CD14-positive monocyte (primary cell): ENCODE measurements at regions not wholly inside any gene's neighbourhood (a gene's known extent, or its start where the extent isn't known, plus 50 kb on each side); places are given as distances from the start of the nearest gene placed in this dataset.
A peak's percentile ranks its signal among the peaks of the same experiment; 100 is the strongest.

Experiments used
- DNase-seq, 3 donors: peaks; one replicate each; pipeline ENCODE4 v3.0.0-alpha.2; 2011 to 2022
- H2AFZ ChIP-seq: 2 replicates; pipeline ENCODE4 v1.6.0; 2012; ENCODE audit warnings: mild to moderate bottlenecking, low read depth, low read length, inconsistent platforms; ENCODE audit not compliant: insufficient read depth, poor library complexity, severe bottlenecking
- H3K27ac ChIP-seq, 2 donors: 1 replicate in 1 of 2; 2 replicates in 1 of 2; pipeline ENCODE4 v1.5.1; 2012 to 2013; ENCODE audit warnings: low read length in 2 of 2, control low read depth in 1 of 2, inconsistent platforms in 1 of 2, low read depth in 1 of 2, mild to moderate bottlenecking in 1 of 2
- H3K27me3 ChIP-seq, 2 donors: one replicate each; pipeline versions ENCODE4 v1.6.0 to v1.6.1; 2011 to 2013; ENCODE audit warnings: low read length in 2 of 2; ENCODE audit not compliant: control insufficient read depth in 2 of 2, insufficient read depth in 2 of 2
- H3K36me3 ChIP-seq, 2 donors: replicated peaks in 1 of 2; 1 replicate in 1 of 2; 2 replicates in 1 of 2; pipeline versions ENCODE4 v1.5.1 to v1.6.1; 2012 to 2013; ENCODE audit warnings: low read length in 2 of 2, control low read depth in 1 of 2, inconsistent platforms in 1 of 2, mild to moderate bottlenecking in 1 of 2; ENCODE audit not compliant: insufficient read depth in 2 of 2, control insufficient read depth in 1 of 2
- H3K4me1 ChIP-seq, 2 donors: 1 replicate in 1 of 2; 2 replicates in 1 of 2; pipeline versions ENCODE4 v1.5.1 to v1.6.1; 2012 to 2013; ENCODE audit warnings: low read length in 2 of 2, control low read depth in 1 of 2, inconsistent platforms in 1 of 2, mild to moderate bottlenecking in 1 of 2, moderate library complexity in 1 of 2; ENCODE audit not compliant: insufficient read depth in 2 of 2, control insufficient read depth in 1 of 2
- H3K4me2 ChIP-seq: replicated peaks from 2 replicates; pipeline ENCODE3; 2012; ENCODE audit warnings: low read length, moderate library complexity, mild to moderate bottlenecking; ENCODE audit not compliant: poor library complexity, severe bottlenecking; ENCODE audit errors: extremely low read depth
- H3K4me3 ChIP-seq, 3 experiments: fragments of 200-600 bp in 1 of 3; sonication (generic) in 1 of 3; replicated peaks in 1 of 3; 1 replicate in 2 of 3; 2 replicates in 1 of 3; pipeline ENCODE4 v1.5.1; 2011 to 2013; ENCODE audit warnings: low read length in 3 of 3, mild to moderate bottlenecking in 3 of 3, control low read depth in 2 of 3, low read depth in 2 of 3, inconsistent platforms in 1 of 3, moderate library complexity in 1 of 3
- H3K79me2 ChIP-seq: 2 replicates; pipeline ENCODE4 v1.6.0; 2012; ENCODE audit warnings: mild to moderate bottlenecking, control low read depth, inconsistent platforms, low read length, moderate library complexity; ENCODE audit not compliant: insufficient read depth
- H3K9ac ChIP-seq: 2 replicates; pipeline ENCODE4 v1.6.0; 2017; ENCODE audit warnings: low read length, mild to moderate bottlenecking; ENCODE audit not compliant: insufficient read depth, poor library complexity, severe bottlenecking
- H3K9me3 ChIP-seq, 2 donors: replicated peaks in 1 of 2; 1 replicate in 1 of 2; 2 replicates in 1 of 2; pipeline versions ENCODE4 v1.5.1 to v1.6.1; 2012 to 2013; ENCODE audit warnings: low read length in 2 of 2, control low read depth in 1 of 2; ENCODE audit not compliant: control insufficient read depth in 1 of 2, insufficient read depth in 1 of 2
- H4K20me1 ChIP-seq: 2 replicates; pipeline ENCODE4 v1.6.0; 2012; ENCODE audit warnings: mild to moderate bottlenecking, low read length, control low read depth, moderate library complexity; ENCODE audit not compliant: insufficient read depth
- H3K27ac Mint-ChIP-seq, 7 donors: one replicate each; pipeline ENCODE4 v1.8.0; 2020; ENCODE audit warnings: mild to moderate bottlenecking in 7 of 7, mixed read lengths in 7 of 7, moderate library complexity in 6 of 7, inconsistent platforms in 2 of 7
- H3K27me3 Mint-ChIP-seq, 3 donors: one replicate each; pipeline ENCODE4 v1.8.0; 2021 to 2022; ENCODE audit warnings: low read depth in 3 of 3, mild to moderate bottlenecking in 3 of 3, mixed read lengths in 3 of 3, moderate library complexity in 3 of 3, inconsistent platforms in 1 of 3
- H3K36me3 Mint-ChIP-seq, 2 donors: one replicate each; pipeline ENCODE4 v1.8.0; 2020; ENCODE audit warnings: mixed read lengths in 2 of 2, inconsistent platforms in 1 of 2, mild to moderate bottlenecking in 1 of 2
- H3K4me1 Mint-ChIP-seq: one replicate; pipeline ENCODE4 v1.8.0; 2020; ENCODE audit warnings: mild to moderate bottlenecking, mixed read lengths
- H3K4me3 Mint-ChIP-seq, 2 donors: one replicate each; pipeline ENCODE4 v1.8.0; 2020; ENCODE audit warnings: mild to moderate bottlenecking in 2 of 2, mixed read lengths in 2 of 2, moderate library complexity in 1 of 2
- H3K9me3 Mint-ChIP-seq, 7 donors: one replicate each; pipeline ENCODE4 v1.8.0; 2020 to 2022; ENCODE audit warnings: mixed read lengths in 7 of 7, mild to moderate bottlenecking in 6 of 7, moderate library complexity in 6 of 7, inconsistent platforms in 2 of 7
- CTCF ChIP-seq: fragments of 200-600 bp; IDR thresholded peaks from one replicate; pipeline ENCODE4 v1.8.0; 2022; ENCODE audit warnings: antibody characterized with exemption, mild to moderate bottlenecking
- WGBS: methylation state at CpG from one replicate; pipeline ENCODE4 v1.1.5; 2013; ENCODE audit warnings: missing lambda C conversion rate; ENCODE audit not compliant: insufficient coverage; 5-methylcytosine and 5-hydroxymethylcytosine counted together
- intact Hi-C, 2 donors: fragments of 100-400 bp; cut with micrococcal nuclease; formaldehyde crosslinking; loops; one replicate each; pipeline versions ENCODE4 v1.15.0 to v1.15.1; 2023

DNA sequence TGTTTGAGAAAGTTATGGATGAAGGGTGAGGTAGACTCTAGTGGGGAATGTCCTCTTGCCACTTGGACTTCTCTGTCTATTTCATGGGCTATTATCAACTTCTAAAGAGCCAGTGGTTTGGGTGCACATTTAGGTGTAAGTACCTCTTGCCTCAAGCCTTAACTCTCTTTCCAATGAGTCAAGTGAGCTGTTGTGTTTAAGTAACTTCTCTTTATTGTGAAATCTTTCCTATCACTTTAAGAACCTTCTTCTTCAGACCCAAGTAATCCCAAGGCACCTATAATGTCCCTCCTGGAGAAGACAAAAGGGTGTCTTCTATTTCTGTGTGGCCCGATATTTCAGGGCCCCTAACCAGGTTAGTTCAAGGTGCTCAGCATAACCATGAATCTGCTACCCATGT, 90.5 kb upstream of the VPREB1 start:
- Mint-ChIP-seq H3K4me1 (peaks cover 42% of the 10 kb centered on the region), H3K4me3 (no peak overlapping the region), H3K27ac (peak overlapping the region in 2 of 7 donors; percentile 2 to 44), H3K27me3 (peaks cover 5 to 6% (median 6%) of the 10 kb centered on the region in 3 donors), H3K36me3 (no peaks in the 10 kb centered on the region), H3K9me3 (peaks cover 0 to 3% (median 0%) of the 10 kb centered on the region in 7 donors)
- Histone ChIP-seq H3K27ac (peak overlapping the region in 1 of 2 donors; percentile 15), H4K20me1 (no peaks in the 10 kb centered on the region), H3K27me3 (peaks cover 0 to 9% of the 10 kb centered on the region in 2 donors), H3K9me3 (no peaks in the 10 kb centered on the region), H3K4me1 (peaks cover 32 to 43% of the 10 kb centered on the region in 2 donors), H2AFZ (peak overlapping the region; percentile 56), H3K9ac (no peak overlapping the region), H3K4me2 (no peak overlapping the region), H3K4me3 (no peak overlapping the region), H3K79me2 (no peaks in the 10 kb centered on the region), H3K36me3 (no peaks in the 10 kb centered on the region)
- 86% methylated on average over 1 of the region's 1 CpG for WGBS
- peak; percentile 20 to 55 (median 30) for DNase-seq
- TF ChIP-seq CTCF: no peak
- intact Hi-C loops: no loop called here

- Mint-ChIP-seq H3K27me3 (peaks cover 12 to 18% (median 15%) of the 10 kb centered on the region in 3 donors), H3K4me1 (peaks cover 30% of the 10 kb centered on the region), H3K4me3 (no peak overlapping the region), H3K27ac (no peak overlapping the region), H3K36me3 (no peaks in the 10 kb centered on the region), H3K9me3 (peaks cover 0 to 5% (median 0%) of the 10 kb centered on the region in 7 donors)
- Histone ChIP-seq H3K27ac (no peak overlapping the region), H3K79me2 (no peaks in the 10 kb centered on the region), H3K9ac (no peak overlapping the region), H3K36me3 (no peaks in the 10 kb centered on the region), H4K20me1 (no peaks in the 10 kb centered on the region), H2AFZ (no peak overlapping the region), H3K9me3 (no peaks in the 10 kb centered on the region), H3K27me3 (peaks cover 2 to 29% of the 10 kb centered on the region in 2 donors), H3K4me2 (no peak overlapping the region), H3K4me1 (peaks cover 22 to 30% of the 10 kb centered on the region in 2 donors), H3K4me3 (no peak overlapping the region)
- 100% methylated on average over 1 of the region's 2 CpGs for WGBS
- no peak for DNase-seq
- no peak for TF ChIP-seq CTCF
- intact Hi-C loops: no loop called here
Observed at GRCh38 chr22:22151308-22151707, 93.3 kb upstream of the VPREB1 start.
